Left ventricle myocardium inferior (tissue), 1 donor: ENCODE measurements at regions not wholly inside any gene's neighbourhood (a gene's known extent, or its start where the extent isn't known, plus 50 kb on each side); places are given as distances from the start of the nearest gene placed in this dataset.

ENCODE experiments used
- DNase-seq: peaks from one replicate; pipeline ENCODE4 v3.0.0-alpha.2; 2020
- H3K27ac ChIP-seq: fragments of 200-600 bp; replicated peaks from 2 replicates; pipeline ENCODE4 v1.8.0; 2021
- H3K27me3 ChIP-seq: fragments of 200-600 bp; 2 replicates; pipeline ENCODE4 v1.8.0; 2021; ENCODE audit warnings: low read depth
- H3K36me3 ChIP-seq: fragments of 200-600 bp; 2 replicates; pipeline ENCODE4 v1.8.0; 2021
- H3K4me1 ChIP-seq: fragments of 200-600 bp; 2 replicates; pipeline ENCODE4 v1.8.0; 2021
- H3K4me3 ChIP-seq: fragments of 200-600 bp; 2 replicates; pipeline ENCODE4 v1.8.0; 2021; ENCODE audit warnings: mild to moderate bottlenecking, moderate library complexity
- H3K9me3 ChIP-seq: fragments of 200-600 bp; replicated peaks from 2 replicates; pipeline ENCODE4 v1.8.0; 2021
- CTCF ChIP-seq: fragments of 200-600 bp; IDR thresholded peaks from 2 replicates; pipeline ENCODE4 v1.8.0; 2021; ENCODE audit warnings: antibody characterized with exemption, mild to moderate bottlenecking, borderline replicate concordance
- intact Hi-C: fragments of 100-400 bp; cut with micrococcal nuclease; formaldehyde crosslinking; loops from one replicate; pipeline ENCODE4 v1.11.0; 2022
- donor health status: DM: no; HTN: yes; CAD: no; lungs with severe emphysema.

GRCh38 chr10:29914986-29915785 is 144.2 kb downstream of the JCAD start:
- H3K27me3 ChIP-seq = peaks cover 6% of the 10 kb centered on the region
- TF ChIP-seq CTCF = no peak
- H3K36me3 ChIP-seq = no peaks in the 10 kb centered on the region
- no peak overlapping the region for H3K27ac ChIP-seq
- no peaks in the 10 kb centered on the region for H3K9me3 ChIP-seq
- H3K4me1 ChIP-seq = no peaks in the 10 kb centered on the region
- intact Hi-C loops = no loop called here
- DNase-seq = no peak
- H3K4me3 ChIP-seq = no peak overlapping the region

- intact Hi-C loops = no loop called here
- no peak for DNase-seq
- TF ChIP-seq CTCF = no peak
Measured at GRCh38 chr10:29908962-29909361, 150.4 kb downstream of the JCAD start.

GRCh38 chr10:29900865-29901264 is 158.5 kb downstream of the JCAD start:
- Histone ChIP-seq H3K9me3 (no peaks in the 10 kb centered on the region), H3K4me1 (peaks cover 8% of the 10 kb centered on the region), H3K36me3 (no peaks in the 10 kb centered on the region), H3K27ac (no peak overlapping the region), H3K4me3 (no peak overlapping the region), H3K27me3 (no peaks in the 10 kb centered on the region)
- TF ChIP-seq CTCF = no peak
- intact Hi-C loops = no loop called here
- DNase-seq = no peak

More at GRCh38 chr10:29908962-29909361, 150.4 kb downstream of the JCAD start:
- Histone ChIP-seq H3K36me3 (no peaks in the 10 kb centered on the region), H3K27me3 (no peaks in the 10 kb centered on the region), H3K27ac (no peak overlapping the region), H3K9me3 (no peaks in the 10 kb centered on the region), H3K4me3 (no peak overlapping the region), H3K4me1 (no peaks in the 10 kb centered on the region)

GRCh38 chr10:29897999-29898716 is 161.2 kb downstream of the JCAD start:
- peaks cover 3% of the 10 kb centered on the region for H3K9me3 ChIP-seq
- no peak for DNase-seq
- no peak for TF ChIP-seq CTCF
- no peaks in the 10 kb centered on the region for H3K36me3 ChIP-seq
- intact Hi-C loops = no loop called here
- no peak overlapping the region for H3K27ac ChIP-seq
- H3K4me1 ChIP-seq = peaks cover 16% of the 10 kb centered on the region
- no peaks in the 10 kb centered on the region for H3K27me3 ChIP-seq
- H3K4me3 ChIP-seq = no peak overlapping the region

GRCh38 chr10:29897430-29897829 is 162.0 kb downstream of the JCAD start:
- no peak for TF ChIP-seq CTCF
- H3K4me1 ChIP-seq = peaks cover 16% of the 10 kb centered on the region
- H3K27me3 ChIP-seq = no peaks in the 10 kb centered on the region
- intact Hi-C loops = no loop called here
- DNase-seq = no peak
- peaks cover 9% of the 10 kb centered on the region for H3K9me3 ChIP-seq
- no peaks in the 10 kb centered on the region for H3K36me3 ChIP-seq
- H3K4me3 ChIP-seq = no peak overlapping the region
- H3K27ac ChIP-seq = no peak overlapping the region
